NCI-H82 treated with DMSO at 0.1 percent for 48 hours (cell line): ENCODE measurements at regions not wholly inside any gene's neighbourhood (a gene's known extent, or its start where the extent isn't known, plus 50 kb on each side); places are given as distances from the start of the nearest gene placed in this dataset.
"Not testable (repeated sequence)": the region's sequence is repeated elsewhere in the genome, so short reads cannot be mapped to it uniquely, and the experiment has no call there.

Experiments
- DNase-seq: peaks from one replicate; lab custom pipeline; 2025; ENCODE audit not compliant: unreplicated experiment; lab: John Stamatoyannopoulos, UW

DNA sequence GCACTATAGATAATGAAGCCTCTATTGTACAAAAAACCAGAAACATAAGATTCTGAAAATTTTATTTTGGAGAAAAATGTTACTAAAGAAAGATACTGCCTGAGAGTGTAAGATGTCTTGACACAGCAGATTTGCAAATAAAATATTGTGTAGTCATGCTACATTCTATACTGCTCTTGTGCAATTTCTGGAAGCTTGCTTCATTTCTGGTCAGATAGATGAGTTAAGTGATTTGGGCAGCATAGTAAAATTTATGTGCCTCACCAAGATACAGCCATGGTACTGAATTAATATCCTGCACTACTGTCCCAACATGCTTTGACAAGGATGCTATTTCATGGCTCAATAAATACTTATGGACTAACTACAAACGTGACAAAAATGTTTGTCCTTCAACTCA, 55.1 kb upstream of the STARD13 start:
- no peak for DNase-seq

DNA sequence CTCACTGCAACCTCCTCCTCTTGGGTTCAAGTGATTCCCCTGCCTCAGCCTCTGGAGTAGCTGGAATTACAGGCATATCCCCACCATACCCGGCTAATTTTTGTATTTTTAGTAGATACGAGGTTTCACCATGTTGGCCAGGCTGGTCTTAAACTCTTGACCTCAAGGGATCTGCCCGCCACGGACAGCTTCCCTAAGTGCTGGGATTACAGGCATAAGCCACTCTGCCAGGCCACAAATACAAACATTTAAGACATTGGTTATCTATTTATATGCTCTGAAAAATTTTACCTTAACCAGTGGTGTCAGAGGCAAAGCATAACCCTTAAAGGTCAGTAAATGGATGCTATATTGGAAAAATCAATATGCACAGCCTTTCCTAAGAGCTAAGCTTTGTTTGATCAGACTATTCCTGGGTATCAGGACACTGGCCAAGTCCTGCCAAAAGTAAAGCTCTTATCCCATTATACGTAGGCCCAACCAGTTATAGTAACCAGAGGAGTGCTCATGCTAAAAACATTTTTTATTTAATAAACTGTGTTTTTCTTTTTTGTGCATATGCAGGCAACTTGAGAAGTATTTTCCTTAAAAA, 56.4 kb upstream of the STARD13 start:
- no peak for DNase-seq

DNA sequence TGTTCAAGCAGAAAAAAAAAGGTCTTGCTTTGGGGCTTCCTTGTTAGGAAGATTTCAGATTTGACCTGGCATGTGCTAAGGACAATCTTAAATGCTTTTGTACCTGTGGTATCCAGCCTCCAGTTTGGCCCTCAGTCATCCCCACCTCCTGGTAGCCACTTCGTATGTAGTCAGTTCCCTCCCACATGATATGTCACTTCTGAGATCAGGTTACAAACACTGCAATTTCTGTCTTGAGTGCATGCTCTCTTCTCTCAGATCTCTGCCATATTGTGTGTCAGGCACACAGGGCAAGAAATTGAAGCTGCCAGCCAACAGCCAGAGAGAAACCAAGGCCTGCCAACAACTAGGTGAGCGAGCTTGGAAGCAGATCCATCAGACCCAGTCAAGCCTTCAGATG, 60.3 kb upstream of the STARD13 start:
- DNase-seq: no peak

- DNase-seq: no peak
Observed at GRCh38 chr13:33347861-33348260, 62.3 kb upstream of the STARD13 start.

- no peak for DNase-seq
Observed at GRCh38 chr13:33348366-33348765, 62.8 kb upstream of the STARD13 start.

DNA sequence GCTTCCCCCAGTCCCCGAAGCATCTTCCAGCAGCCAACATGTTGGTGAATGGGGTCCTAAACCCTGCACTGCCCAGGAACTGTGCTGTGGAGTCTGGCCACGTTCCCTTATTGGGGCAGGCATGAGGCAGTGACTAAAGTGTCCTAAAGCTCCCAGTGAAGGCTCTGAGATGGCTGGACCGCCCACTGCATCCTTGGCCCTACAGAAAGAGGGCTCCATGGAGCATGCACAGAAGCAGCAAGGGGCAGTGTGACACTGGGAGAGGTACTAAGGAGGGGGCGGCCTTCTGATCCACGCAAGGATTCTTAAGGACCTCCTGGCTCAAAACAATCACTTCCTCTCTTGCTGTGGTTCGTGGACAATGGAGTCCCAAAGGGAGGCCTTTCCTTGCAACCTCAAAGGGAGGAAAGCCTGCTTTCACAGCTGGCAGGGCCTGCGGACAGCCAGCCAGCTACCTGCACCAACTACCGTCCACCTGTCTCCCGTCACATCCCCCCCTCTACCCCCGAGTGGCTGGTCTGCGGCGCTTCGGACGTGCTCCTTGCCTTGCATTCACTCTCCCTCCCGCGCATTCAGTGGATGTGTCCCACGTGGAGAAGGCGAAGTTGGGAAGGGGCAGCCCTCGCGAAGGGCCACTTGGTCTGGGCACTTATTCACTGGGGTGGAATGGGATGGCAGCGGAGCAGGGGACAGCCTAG, 63.9 kb upstream of the STARD13 start:
- no peak for DNase-seq

GRCh38 chr13:33349986-33350826, 64.7 kb upstream of the STARD13 start:
- no peak for DNase-seq

GRCh38 chr13:33351319-33351718, 65.8 kb upstream of the STARD13 start:
- no peak for DNase-seq

DNA sequence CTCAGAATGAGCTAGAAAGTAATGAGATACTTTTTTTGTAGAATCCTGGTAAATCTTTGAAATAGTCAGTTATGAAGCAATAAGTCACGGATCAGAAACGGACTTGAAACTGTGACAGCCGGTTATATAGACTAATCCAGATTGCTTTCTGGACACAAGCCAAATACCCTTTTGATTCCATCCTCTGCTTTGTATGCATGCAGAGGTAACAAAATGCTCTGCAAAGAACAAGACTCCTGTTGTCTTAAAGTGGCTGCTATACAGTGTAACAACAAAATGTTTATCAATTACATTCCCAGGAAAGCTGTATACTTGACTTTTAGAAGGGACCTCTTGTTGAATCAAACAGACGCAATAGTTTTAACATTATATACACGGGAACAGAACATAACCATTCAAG, 66.5 kb upstream of the STARD13 start:
- DNase-seq: peak; percentile 78

GRCh38 chr13:33352526-33352925, 67.0 kb upstream of the STARD13 start:
- DNase-seq: no peak

GRCh38 chr13:33353210-33353609, 67.7 kb upstream of the STARD13 start:
- no peak for DNase-seq

DNA sequence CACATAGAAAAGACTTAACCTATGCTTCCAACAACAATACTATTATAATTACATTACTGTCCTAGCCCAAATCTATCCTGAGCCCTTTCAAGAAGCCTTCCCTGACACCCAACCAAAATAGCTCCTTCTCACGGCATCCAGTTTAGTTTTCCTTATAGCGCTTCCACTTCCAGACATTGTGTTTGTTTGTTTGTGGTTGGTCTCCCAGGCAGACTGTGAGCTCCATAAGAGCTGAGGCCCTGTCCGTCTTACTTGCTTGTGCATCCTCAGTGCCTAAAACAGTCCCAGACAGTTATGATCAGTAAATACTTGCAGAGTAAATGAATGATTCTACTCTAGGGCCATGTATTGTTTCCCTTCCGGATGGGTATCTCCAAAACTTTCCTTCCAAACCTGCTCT, 68.1 kb upstream of the STARD13 start:
- peak; percentile 71 for DNase-seq

GRCh38 chr13:33355201-33355895, 69.8 kb upstream of the STARD13 start:
- DNase-seq: no peak

- DNase-seq: not testable (repeated sequence)
Observed at GRCh38 chr13:33358076-33358475, 72.5 kb upstream of the STARD13 start.

DNA sequence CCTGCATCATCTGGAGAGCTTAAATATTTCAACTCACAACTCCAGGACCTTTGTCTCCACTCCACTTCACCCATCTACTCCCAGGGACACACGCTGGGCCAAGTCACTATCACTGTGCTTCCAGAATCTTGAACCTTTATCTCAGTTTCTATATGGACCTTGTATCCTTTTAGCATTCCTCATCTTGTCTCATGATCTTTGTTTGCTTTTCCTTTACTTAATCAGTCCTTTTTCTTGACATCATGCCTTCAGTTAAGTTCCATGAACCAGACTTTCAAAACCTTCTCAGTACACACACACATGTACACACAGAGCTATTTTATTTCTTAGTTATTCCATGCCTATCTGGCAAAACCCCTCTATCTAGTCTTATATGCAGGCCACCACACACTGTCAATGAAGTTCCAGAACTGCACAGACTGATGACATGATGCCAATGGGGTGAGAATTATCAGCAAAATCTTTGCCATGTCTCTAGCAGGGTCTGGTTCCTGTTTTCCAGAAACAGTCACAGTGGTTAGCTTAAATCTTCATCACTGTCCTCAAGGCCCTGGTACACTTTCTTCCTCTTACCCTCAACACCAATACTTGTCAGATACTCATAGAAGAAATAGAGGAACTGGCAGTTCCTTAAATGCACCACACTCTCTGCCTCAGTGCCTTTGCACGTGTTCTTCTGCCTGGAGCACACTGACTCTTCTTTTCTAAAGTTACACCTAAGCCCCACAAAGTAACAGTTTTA, 77.6 kb upstream of the STARD13 start:
- no peak for DNase-seq

DNA sequence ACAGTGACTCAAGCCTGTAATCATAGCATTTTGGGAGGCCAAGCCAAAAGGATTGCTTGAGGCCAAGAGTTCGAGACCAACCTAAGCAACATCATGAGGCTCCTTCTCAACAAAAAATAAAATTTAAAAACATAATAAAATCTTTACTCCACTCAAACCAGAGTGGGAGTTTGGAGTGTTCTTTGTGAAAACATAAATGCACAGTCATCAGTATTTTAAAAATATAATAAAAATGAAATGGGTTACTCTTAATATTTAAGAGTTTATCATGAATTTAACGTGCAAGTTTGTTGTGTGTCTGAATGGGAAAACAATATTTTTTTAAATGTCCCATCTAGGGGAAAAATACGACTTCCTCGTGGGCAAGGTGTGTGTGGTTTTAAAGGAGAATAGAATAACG, 78.6 kb upstream of the STARD13 start:
- no peak for DNase-seq

DNA sequence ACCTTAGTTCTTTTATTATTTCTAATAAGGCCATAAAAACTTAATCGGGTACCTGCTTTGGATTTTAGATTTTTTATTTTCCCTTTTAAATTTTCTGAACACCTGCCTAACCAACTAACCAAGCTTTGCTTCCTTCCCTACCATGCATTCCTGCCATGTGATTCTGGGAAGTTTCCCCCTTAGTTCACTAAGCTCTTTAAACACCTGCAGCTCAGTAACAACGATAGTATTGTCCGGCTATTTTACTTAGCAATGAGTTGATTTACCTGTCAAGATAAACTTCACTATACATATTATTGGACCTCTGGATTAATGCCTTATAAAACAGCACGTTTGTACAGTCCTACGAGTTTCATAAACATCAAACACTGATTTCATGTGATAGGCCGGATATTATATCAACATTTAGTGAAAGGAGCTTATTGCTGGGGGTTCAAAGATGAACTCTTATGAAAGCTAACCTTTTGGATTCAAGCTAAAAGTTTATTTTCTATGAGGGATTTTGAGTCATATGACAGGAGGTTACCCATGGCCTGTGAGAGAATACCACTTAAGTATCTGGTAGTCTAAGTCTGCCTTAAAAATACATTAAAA, 81.0 kb upstream of the STARD13 start:
- DNase-seq: no peak

- DNase-seq: peak; percentile 37
Observed at GRCh38 chr13:33367171-33367895, 81.8 kb upstream of the STARD13 start.

- no peak for DNase-seq
Observed at GRCh38 chr13:33367926-33368325, 82.4 kb upstream of the STARD13 start.

DNA sequence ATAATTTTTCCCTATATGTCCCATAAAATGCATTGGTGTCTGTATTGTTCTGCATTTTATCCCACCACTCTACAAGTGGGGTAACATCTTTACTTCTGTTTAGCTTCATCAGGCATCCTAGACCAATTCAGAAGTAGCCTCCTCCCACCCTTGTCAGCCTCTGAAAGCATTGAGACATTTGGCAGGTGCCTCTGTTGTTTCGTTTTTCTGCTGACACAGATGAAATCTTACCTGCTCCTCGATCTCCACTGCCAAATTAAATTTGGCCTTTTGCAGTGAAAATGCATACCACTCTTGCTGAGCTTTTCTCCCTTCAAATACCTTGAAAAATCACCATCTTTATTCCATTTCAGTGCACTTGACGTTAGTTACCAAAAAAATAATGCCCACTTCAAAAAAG, 83.5 kb upstream of the STARD13 start:
- DNase-seq: no peak
